IMR-90 (cell line): ENCODE measurements at regions not wholly inside any gene's neighbourhood (a gene's known extent, or its start where the extent isn't known, plus 50 kb on each side); places are given as distances from the start of the nearest gene placed in this dataset.

Experiments
- ATAC-seq: fragments of 200-7000 bp; cut with Tn5 transposase; 2 replicates; pipeline ENCODE4 v1.9.1; 2020; ENCODE audit warnings: low read depth, mild to moderate bottlenecking, moderate library complexity
- BruUV-seq: library from RNA; stranded (reverse); fragments of 400-500 nt; replicated peaks from 2 replicates; lab custom pipeline; 2021; lab: Mats Ljungman, UMichigan
- CTCF ChIA-PET: fragments of 300-600 bp; formaldehyde crosslinking; extraction: SDS; loops from one replicate; lab custom pipeline; 2021; ENCODE audit warnings: antibody characterized with exemption; lab: Yijun Ruan, JAX
- POLR2A ChIA-PET: fragments of 300-600 bp; sonication (Branson Sonifier 250); formaldehyde crosslinking; loops from one replicate; lab custom pipeline; 2022; ENCODE audit warnings: antibody characterized with exemption; ENCODE audit not compliant: unreplicated experiment; lab: Charles Lee
- DNase-seq: peaks from one replicate; pipeline ENCODE4 v3.0.0; 2013
- H2AFZ ChIP-seq: replicated peaks from 2 replicates; pipeline ENCODE3; 2013; ENCODE audit warnings: low read length, mild to moderate bottlenecking; ENCODE audit not compliant: poor library complexity
- H2AK5ac ChIP-seq: 2 replicates; pipeline ENCODE4 v1.6.1; 2013; ENCODE audit warnings: low read depth, low read length, inconsistent platforms
- H2AK9ac ChIP-seq: replicated peaks from 2 replicates; pipeline ENCODE3; 2013; ENCODE audit warnings: mild to moderate bottlenecking, low read depth, low read length, moderate library complexity; ENCODE audit not compliant: poor library complexity
- H2BK120ac ChIP-seq: 2 replicates; pipeline ENCODE4 v1.6.1; 2013; ENCODE audit warnings: low read depth, low read length, inconsistent platforms
- H2BK15ac ChIP-seq: 3 replicates; pipeline ENCODE4 v1.6.1; 2013; ENCODE audit warnings: low read depth, low read length, inconsistent platforms
- H2BK20ac ChIP-seq: 2 replicates; pipeline ENCODE4 v1.6.1; 2013; ENCODE audit warnings: low read depth, mild to moderate bottlenecking, inconsistent platforms, low read length, moderate library complexity
- H2BK5ac ChIP-seq: 2 replicates; pipeline ENCODE4 v1.6.1; 2013; ENCODE audit warnings: mild to moderate bottlenecking, low read depth, low read length, inconsistent platforms; ENCODE audit not compliant: poor library complexity, severe bottlenecking
- H3K14ac ChIP-seq: replicated peaks from 2 replicates; pipeline ENCODE4 v1.6.1; 2013; ENCODE audit warnings: low read depth, low read length, inconsistent platforms
- H3K18ac ChIP-seq: 2 replicates; pipeline ENCODE4 v1.6.1; 2013; ENCODE audit warnings: low read depth, low read length, control low read depth
- H3K23ac ChIP-seq: 2 replicates; pipeline ENCODE4 v1.6.1; 2013; ENCODE audit warnings: low read depth, low read length, inconsistent platforms
- H3K27ac ChIP-seq: 2 replicates; pipeline ENCODE4 v1.5.1; 2013; ENCODE audit warnings: mild to moderate bottlenecking, control low read depth, low read length; ENCODE audit not compliant: insufficient read depth
- H3K27me3 ChIP-seq: 2 replicates; pipeline ENCODE4 v1.6.1; 2013; ENCODE audit warnings: low read length; ENCODE audit not compliant: control insufficient read depth, insufficient read depth
- H3K36me3 ChIP-seq: 2 replicates; pipeline ENCODE4 v1.6.1; 2013; ENCODE audit warnings: low read length, mixed read lengths; ENCODE audit not compliant: control insufficient read depth, insufficient read depth
- H3K4ac ChIP-seq: 2 replicates; pipeline ENCODE4 v1.6.1; 2013; ENCODE audit warnings: low read depth, low read length, inconsistent platforms
- H3K4me1 ChIP-seq: 2 replicates; pipeline ENCODE4 v1.6.1; 2013; ENCODE audit warnings: low read length, mixed read lengths; ENCODE audit not compliant: control insufficient read depth, insufficient read depth
- H3K4me2 ChIP-seq: 2 replicates; pipeline ENCODE4 v1.6.1; 2013; ENCODE audit warnings: low read depth, mild to moderate bottlenecking, control low read depth, low read length, moderate library complexity
- H3K4me3 ChIP-seq: 2 replicates; pipeline ENCODE4 v1.5.1; 2013; ENCODE audit warnings: low read depth, mild to moderate bottlenecking, control low read depth, low read length, moderate library complexity; ENCODE audit not compliant: insufficient read depth
- H3K56ac ChIP-seq: 2 replicates; pipeline ENCODE4 v1.6.1; 2013; ENCODE audit warnings: low read length, inconsistent platforms; ENCODE audit not compliant: insufficient read depth; ENCODE audit errors: extremely low read depth
- H3K79me1 ChIP-seq, 2 experiments: 2 replicates each; pipeline ENCODE4 v1.6.1; 2013; ENCODE audit warnings: low read length in 2 of 2, inconsistent platforms in 1 of 2, low read depth in 1 of 2
- H3K9ac ChIP-seq: 2 replicates; pipeline ENCODE4 v1.6.1; 2013; ENCODE audit warnings: low read depth, low read length, control low read depth
- H3K9me1 ChIP-seq: 2 replicates; pipeline ENCODE4 v1.6.1; 2013; ENCODE audit warnings: low read length, inconsistent platforms; ENCODE audit not compliant: insufficient read depth
- H3K9me3 ChIP-seq: 2 replicates; pipeline ENCODE4 v1.6.1; 2013; ENCODE audit warnings: low read length; ENCODE audit not compliant: control insufficient read depth, insufficient read depth
- H4K20me1 ChIP-seq: 2 replicates; pipeline ENCODE4 v1.6.1; 2013; ENCODE audit warnings: low read length, inconsistent platforms; ENCODE audit not compliant: insufficient read depth
- H4K5ac ChIP-seq: 2 replicates; pipeline ENCODE4 v1.6.1; 2013; ENCODE audit warnings: mild to moderate bottlenecking, low read depth, low read length, control low read depth
- H4K8ac ChIP-seq, 2 experiments: 2 replicates each; pipeline ENCODE4 v1.6.1; 2013; ENCODE audit warnings: low read depth in 2 of 2, low read length in 2 of 2, control low read depth in 1 of 2, inconsistent platforms in 1 of 2
- H4K91ac ChIP-seq: 2 replicates; pipeline ENCODE4 v1.6.1; 2013; ENCODE audit warnings: low read depth, low read length, inconsistent platforms; ENCODE audit not compliant: insufficient read depth
- BHLHE40 ChIP-seq: fragments of 150-350 bp; IDR thresholded peaks from 2 replicates; pipeline ENCODE4 v1.6.1; 2016; ENCODE audit warnings: mild to moderate bottlenecking, low read depth, low read length
- CEBPB ChIP-seq: IDR thresholded peaks from 2 replicates; pipeline ENCODE4 v1.6.1; 2012; ENCODE audit warnings: low read depth, low read length, improper control_type of control experiment
- CHD1 ChIP-seq: IDR thresholded peaks from 2 replicates; pipeline ENCODE4 v1.6.1; 2012; ENCODE audit warnings: low read depth, low read length, improper control_type of control experiment
- FOS ChIP-seq: fragments of 150-350 bp; IDR thresholded peaks from 2 replicates; pipeline ENCODE4 v1.6.1; 2016; ENCODE audit warnings: low read depth, low read length
- MAFK ChIP-seq: IDR thresholded peaks from 2 replicates; pipeline ENCODE4 v1.6.1; 2012; ENCODE audit warnings: low read depth, low read length, improper control_type of control experiment
- MAZ ChIP-seq: IDR thresholded peaks from 2 replicates; pipeline ENCODE4 v1.6.1; 2012; ENCODE audit warnings: low read depth, mild to moderate bottlenecking, low read length, improper control_type of control experiment, moderate library complexity, borderline replicate concordance
- MXI1 ChIP-seq: IDR thresholded peaks from 2 replicates; pipeline ENCODE4 v1.6.1; 2012; ENCODE audit warnings: low read depth, mild to moderate bottlenecking, low read length, moderate library complexity, borderline replicate concordance
- NFE2L2 ChIP-seq: fragments of 150-350 bp; IDR thresholded peaks from 2 replicates; pipeline ENCODE4 v1.6.1; 2016; ENCODE audit warnings: low read depth, mild to moderate bottlenecking, low read length
- POLR2A ChIP-seq: IDR thresholded peaks from 2 replicates; pipeline ENCODE4 v1.6.1; 2012; ENCODE audit warnings: mild to moderate bottlenecking, low read depth, low read length
- RAD21 ChIP-seq: IDR thresholded peaks from 2 replicates; pipeline ENCODE4 v1.6.1; 2012; ENCODE audit warnings: low read length, improper control_type of control experiment
- RCOR1 ChIP-seq: IDR thresholded peaks from 2 replicates; pipeline ENCODE4 v1.6.1; 2012; ENCODE audit warnings: mild to moderate bottlenecking, low read length, improper control_type of control experiment; ENCODE audit not compliant: insufficient replicate concordance
- RFX5 ChIP-seq: IDR thresholded peaks from 2 replicates; pipeline ENCODE4 v1.8.0; 2012; ENCODE audit warnings: low read depth, mild to moderate bottlenecking, low read length, moderate library complexity
- SMC3 ChIP-seq: fragments of 150-350 bp; IDR thresholded peaks from 2 replicates; pipeline ENCODE4 v1.6.1; 2016; ENCODE audit warnings: low read depth, mild to moderate bottlenecking, antibody characterized with exemption, low read length, moderate library complexity
- WGBS, 2 experiments: methylation state at CpG; one replicate each; pipeline versions ENCODE4 v1.1.5 to v1.1.7; 2013; ENCODE audit warnings: missing lambda C conversion rate in 2 of 2; ENCODE audit not compliant: insufficient read length in 1 of 2; ENCODE audit errors: extremely low coverage in 2 of 2; 5-methylcytosine and 5-hydroxymethylcytosine counted together
- dilution Hi-C: fragments of 300-500 bp; cut with HindIII; formaldehyde crosslinking; loops from one replicate; pipeline ENCODE4 v1.14.3; 2018; ENCODE audit warnings: low sequenced_read_pairs; ENCODE audit not compliant: unreplicated experiment
- in situ Hi-C: fragments of 300-500 bp; cut with MboI; formaldehyde crosslinking; loops from 3 replicates; pipeline ENCODE4 v1.14.3; 2019; ENCODE audit warnings: low sequenced_read_pairs, inconsistent platforms, mixed read lengths
- intact Hi-C: fragments of 100-400 bp; cut with micrococcal nuclease; formaldehyde crosslinking; loops from 2 replicates; pipeline ENCODE4 v1.10.0; 2022
- TF ChIP-seq, protein P1 (sequence below): fragments of 150-350 bp; IDR thresholded peaks from 2 replicates; pipeline ENCODE4 v1.6.1; 2016; ENCODE audit warnings: low read depth, mild to moderate bottlenecking, low read length, moderate library complexity, borderline replicate concordance
- TF ChIP-seq, protein P2 (sequence below): conservative IDR thresholded peaks from 2 replicates; pipeline ENCODE4 v1.5.1; 2012; ENCODE audit warnings: mild to moderate bottlenecking, low read depth, low read length, improper control_type of control experiment
- TF ChIP-seq, protein P3 (sequence below): fragments of 150-350 bp; IDR thresholded peaks from 2 replicates; pipeline ENCODE4 v1.6.1; 2017; ENCODE audit warnings: mild to moderate bottlenecking, antibody characterized with exemption, low read length, low read depth

DNA sequence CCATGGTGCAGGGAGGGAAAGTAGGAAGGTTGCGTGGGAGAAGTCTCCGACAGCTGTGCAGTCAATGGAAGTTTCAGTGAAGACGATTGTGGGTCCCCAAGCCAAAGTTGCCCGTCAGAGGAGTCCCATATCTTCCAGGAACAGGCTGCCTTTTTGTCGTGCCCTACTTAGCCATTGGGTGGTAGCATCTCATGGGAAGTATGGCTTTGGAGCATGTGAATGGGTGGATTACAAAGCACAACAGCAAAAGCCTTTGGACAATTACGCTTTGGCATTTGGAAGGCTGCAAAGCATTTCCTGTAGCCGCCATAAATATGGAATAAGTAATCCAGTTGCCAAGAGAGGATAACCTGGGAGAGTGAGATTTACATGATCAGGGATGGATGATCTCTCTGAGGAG, 300.7 kb upstream of the BOD1L1 start:
- WGBS, 2 experiments = 100% methylated on average over 3 of the region's 7 CpGs; no CpG with 5 or more reads in 1 of the 2 experiments
- no peaks in the 10 kb centered on the region for H3K36me3 ChIP-seq
- H2AFZ ChIP-seq = no peak overlapping the region
- no TSS peak for BruUV-seq
- dilution Hi-C loops (no loop called here), in situ Hi-C loops (loop anchor here (10.0 kb wide), 1 partner anchor 1077 kb away; the partner anchor contains the start of gene CPEB2), intact Hi-C loops (no loop called here)
- H3K27me3 ChIP-seq = no peaks in the 10 kb centered on the region
- ATAC-seq (no peak), DNase-seq (no peak)
- ChIA-PET POLR2A (no interaction called here), CTCF (no interaction called here)
- H2BK15ac ChIP-seq = no peak overlapping the region
- H4K8ac ChIP-seq = no peak overlapping the region
- H4K20me1 ChIP-seq = no peaks in the 10 kb centered on the region
- no peaks in the 10 kb centered on the region; a peak in 1 of 4 replicates for H3K79me1 ChIP-seq
- H2AK5ac ChIP-seq = no peak overlapping the region
- H3K9me1 ChIP-seq = no peaks in the 10 kb centered on the region
- H3K9me3 ChIP-seq = peaks cover 3% of the 10 kb centered on the region
- no peak overlapping the region for H2BK120ac ChIP-seq
- no peak overlapping the region for H3K27ac ChIP-seq
- 0 out of 2 replicates have a peak overlapping the region, but pooled peaks have one; percentile 2 for H2BK20ac ChIP-seq
- peaks cover 5% of the 10 kb centered on the region for H3K4me1 ChIP-seq
- H3K4me2 ChIP-seq = no peak overlapping the region
- H3K14ac ChIP-seq = no peak overlapping the region
- H2BK5ac ChIP-seq = no peak overlapping the region
- no peak overlapping the region for H4K5ac ChIP-seq
- no peak overlapping the region for H3K9ac ChIP-seq
- TF ChIP-seq, protein P1, sequence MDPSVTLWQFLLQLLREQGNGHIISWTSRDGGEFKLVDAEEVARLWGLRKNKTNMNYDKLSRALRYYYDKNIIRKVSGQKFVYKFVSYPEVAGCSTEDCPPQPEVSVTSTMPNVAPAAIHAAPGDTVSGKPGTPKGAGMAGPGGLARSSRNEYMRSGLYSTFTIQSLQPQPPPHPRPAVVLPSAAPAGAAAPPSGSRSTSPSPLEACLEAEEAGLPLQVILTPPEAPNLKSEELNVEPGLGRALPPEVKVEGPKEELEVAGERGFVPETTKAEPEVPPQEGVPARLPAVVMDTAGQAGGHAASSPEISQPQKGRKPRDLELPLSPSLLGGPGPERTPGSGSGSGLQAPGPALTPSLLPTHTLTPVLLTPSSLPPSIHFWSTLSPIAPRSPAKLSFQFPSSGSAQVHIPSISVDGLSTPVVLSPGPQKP = no peak
- no peak for TF ChIP-seq MAZ
- TF ChIP-seq RCOR1 = no peak
- no peak for TF ChIP-seq BHLHE40
- TF ChIP-seq, protein P2, sequence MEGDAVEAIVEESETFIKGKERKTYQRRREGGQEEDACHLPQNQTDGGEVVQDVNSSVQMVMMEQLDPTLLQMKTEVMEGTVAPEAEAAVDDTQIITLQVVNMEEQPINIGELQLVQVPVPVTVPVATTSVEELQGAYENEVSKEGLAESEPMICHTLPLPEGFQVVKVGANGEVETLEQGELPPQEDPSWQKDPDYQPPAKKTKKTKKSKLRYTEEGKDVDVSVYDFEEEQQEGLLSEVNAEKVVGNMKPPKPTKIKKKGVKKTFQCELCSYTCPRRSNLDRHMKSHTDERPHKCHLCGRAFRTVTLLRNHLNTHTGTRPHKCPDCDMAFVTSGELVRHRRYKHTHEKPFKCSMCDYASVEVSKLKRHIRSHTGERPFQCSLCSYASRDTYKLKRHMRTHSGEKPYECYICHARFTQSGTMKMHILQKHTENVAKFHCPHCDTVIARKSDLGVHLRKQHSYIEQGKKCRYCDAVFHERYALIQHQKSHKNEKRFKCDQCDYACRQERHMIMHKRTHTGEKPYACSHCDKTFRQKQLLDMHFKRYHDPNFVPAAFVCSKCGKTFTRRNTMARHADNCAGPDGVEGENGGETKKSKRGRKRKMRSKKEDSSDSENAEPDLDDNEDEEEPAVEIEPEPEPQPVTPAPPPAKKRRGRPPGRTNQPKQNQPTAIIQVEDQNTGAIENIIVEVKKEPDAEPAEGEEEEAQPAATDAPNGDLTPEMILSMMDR = no peak
- TF ChIP-seq POLR2A = no peak
- no peak for TF ChIP-seq NFE2L2
- TF ChIP-seq MAFK = no peak
- no peak for TF ChIP-seq FOS
- TF ChIP-seq, protein P3, sequence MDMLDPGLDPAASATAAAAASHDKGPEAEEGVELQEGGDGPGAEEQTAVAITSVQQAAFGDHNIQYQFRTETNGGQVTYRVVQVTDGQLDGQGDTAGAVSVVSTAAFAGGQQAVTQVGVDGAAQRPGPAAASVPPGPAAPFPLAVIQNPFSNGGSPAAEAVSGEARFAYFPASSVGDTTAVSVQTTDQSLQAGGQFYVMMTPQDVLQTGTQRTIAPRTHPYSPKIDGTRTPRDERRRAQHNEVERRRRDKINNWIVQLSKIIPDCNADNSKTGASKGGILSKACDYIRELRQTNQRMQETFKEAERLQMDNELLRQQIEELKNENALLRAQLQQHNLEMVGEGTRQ = no peak
- TF ChIP-seq MXI1 = no peak
- no peak for TF ChIP-seq CEBPB
- TF ChIP-seq RFX5 = no peak
- no peak for TF ChIP-seq SMC3
- TF ChIP-seq RAD21 = no peak
- no peak for TF ChIP-seq CHD1
- H4K91ac ChIP-seq = no peak overlapping the region
- H3K4ac ChIP-seq = no peak overlapping the region
- no peak overlapping the region for H3K56ac ChIP-seq
- no peak overlapping the region for H3K4me3 ChIP-seq
- no peak overlapping the region for H2AK9ac ChIP-seq
- no peak overlapping the region for H3K18ac ChIP-seq
- no peak overlapping the region for H3K23ac ChIP-seq
